DND-41 (cell line): ENCODE measurements at regions not wholly inside any gene's neighbourhood (a gene's known extent, or its start where the extent isn't known, plus 50 kb on each side); places are given as distances from the start of the nearest gene placed in this dataset.

Experiments used
- ATAC-seq: fragments of 200-7000 bp; cut with Tn5 transposase; 3 replicates; pipeline ENCODE4 v1.9.1; 2021; ENCODE audit warnings: low read depth; ENCODE audit not compliant: insufficient read depth
- DNase-seq: peaks from one replicate; pipeline ENCODE4 v3.0.0-alpha.2; 2020
- H2AFZ ChIP-seq: 2 replicates; pipeline ENCODE4 v1.6.0; 2012; ENCODE audit warnings: low read depth, low read length
- H3K27ac ChIP-seq: 2 replicates; pipeline ENCODE4 v1.5.1; 2012; ENCODE audit warnings: low read length, inconsistent platforms
- H3K27me3 ChIP-seq: fragments of 200-600 bp; sonication (generic); 2 replicates; pipeline ENCODE4 v1.6.0; 2012; ENCODE audit warnings: low read length, mild to moderate bottlenecking, inconsistent platforms; ENCODE audit not compliant: insufficient read depth, poor library complexity
- H3K36me3 ChIP-seq: 2 replicates; pipeline ENCODE4 v1.5.1; 2012; ENCODE audit warnings: low read length, inconsistent platforms; ENCODE audit not compliant: insufficient read depth
- H3K4me1 ChIP-seq: 2 replicates; pipeline ENCODE4 v1.5.1; 2012; ENCODE audit warnings: mild to moderate bottlenecking, low read length; ENCODE audit not compliant: insufficient read depth
- H3K4me2 ChIP-seq: 2 replicates; pipeline ENCODE4 v1.6.0; 2012; ENCODE audit warnings: mild to moderate bottlenecking, moderate library complexity, low read length, inconsistent platforms; ENCODE audit not compliant: insufficient read depth
- H3K4me3 ChIP-seq, 2 experiments: fragments of 200-600 bp in 1 of 2; shearing (Covaris generic) in 1 of 2; 2 replicates each; pipeline ENCODE4 v1.5.1; 2012 to 2016; ENCODE audit warnings: inconsistent platforms in 2 of 2, low read length in 2 of 2, mild to moderate bottlenecking in 2 of 2, low read depth in 1 of 2, moderate library complexity in 1 of 2
- H3K79me2 ChIP-seq: 2 replicates; pipeline ENCODE4 v1.6.0; 2012; ENCODE audit warnings: low read length, inconsistent platforms; ENCODE audit not compliant: insufficient read depth
- H3K9ac ChIP-seq: 2 replicates; pipeline ENCODE4 v1.6.0; 2012; ENCODE audit warnings: low read depth, mild to moderate bottlenecking, inconsistent platforms, low read length, moderate library complexity
- H3K9me3 ChIP-seq: 2 replicates; pipeline ENCODE4 v1.5.1; 2012; ENCODE audit warnings: low read length, moderate library complexity, mild to moderate bottlenecking, inconsistent platforms; ENCODE audit not compliant: insufficient read depth, severe bottlenecking
- H4K20me1 ChIP-seq: 2 replicates; pipeline ENCODE4 v1.6.0; 2012; ENCODE audit warnings: low read length; ENCODE audit not compliant: insufficient read depth
- EZH2 ChIP-seq: IDR thresholded peaks from 3 replicates; pipeline ENCODE4 v1.6.1; 2012; ENCODE audit warnings: borderline replicate concordance, low read depth, mild to moderate bottlenecking, moderate library complexity, low read length, inconsistent platforms; ENCODE audit not compliant: severe bottlenecking
- TF ChIP-seq, protein P1 (sequence below): IDR thresholded peaks from 2 replicates; pipeline ENCODE4 v1.5.1; 2012; ENCODE audit warnings: borderline replicate concordance, low read length, moderate library complexity, mild to moderate bottlenecking; ENCODE audit not compliant: poor library complexity, severe bottlenecking; ENCODE audit errors: extremely low read depth

DNA sequence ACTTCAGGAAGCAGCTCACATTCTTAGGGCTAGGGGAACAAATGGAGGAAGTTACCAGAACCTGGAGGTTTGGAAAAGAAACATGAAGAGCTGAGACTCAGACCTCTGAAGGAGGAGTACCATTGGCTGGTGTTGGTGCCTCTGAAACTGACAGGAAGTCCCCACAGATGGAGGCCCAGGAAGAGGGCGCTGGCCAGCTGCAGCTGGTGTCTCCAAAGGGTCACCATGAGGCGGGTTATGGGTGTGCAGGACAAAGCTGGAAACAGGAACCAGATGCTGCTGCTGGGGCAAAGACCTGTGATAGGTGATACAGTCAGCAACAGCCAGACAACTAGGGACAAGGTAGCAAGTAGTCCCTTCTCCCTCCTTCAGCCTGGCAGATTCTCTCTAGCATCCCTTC is 136.5 kb upstream of the SERPINE2 start:
- Histone ChIP-seq H3K4me3 (no peak overlapping the region), H3K79me2 (no peaks in the 10 kb centered on the region), H3K4me1 (no peaks in the 10 kb centered on the region), H3K36me3 (no peaks in the 10 kb centered on the region), H3K27ac (no peak overlapping the region), H4K20me1 (no peaks in the 10 kb centered on the region), H2AFZ (no peak overlapping the region), H3K27me3 (no peaks in the 10 kb centered on the region), H3K9me3 (no peaks in the 10 kb centered on the region), H3K4me2 (no peak overlapping the region), H3K9ac (no peak overlapping the region)
- ATAC-seq (no peak), DNase-seq (no peak)
- TF ChIP-seq EZH2: no peak
- TF ChIP-seq, protein P1, sequence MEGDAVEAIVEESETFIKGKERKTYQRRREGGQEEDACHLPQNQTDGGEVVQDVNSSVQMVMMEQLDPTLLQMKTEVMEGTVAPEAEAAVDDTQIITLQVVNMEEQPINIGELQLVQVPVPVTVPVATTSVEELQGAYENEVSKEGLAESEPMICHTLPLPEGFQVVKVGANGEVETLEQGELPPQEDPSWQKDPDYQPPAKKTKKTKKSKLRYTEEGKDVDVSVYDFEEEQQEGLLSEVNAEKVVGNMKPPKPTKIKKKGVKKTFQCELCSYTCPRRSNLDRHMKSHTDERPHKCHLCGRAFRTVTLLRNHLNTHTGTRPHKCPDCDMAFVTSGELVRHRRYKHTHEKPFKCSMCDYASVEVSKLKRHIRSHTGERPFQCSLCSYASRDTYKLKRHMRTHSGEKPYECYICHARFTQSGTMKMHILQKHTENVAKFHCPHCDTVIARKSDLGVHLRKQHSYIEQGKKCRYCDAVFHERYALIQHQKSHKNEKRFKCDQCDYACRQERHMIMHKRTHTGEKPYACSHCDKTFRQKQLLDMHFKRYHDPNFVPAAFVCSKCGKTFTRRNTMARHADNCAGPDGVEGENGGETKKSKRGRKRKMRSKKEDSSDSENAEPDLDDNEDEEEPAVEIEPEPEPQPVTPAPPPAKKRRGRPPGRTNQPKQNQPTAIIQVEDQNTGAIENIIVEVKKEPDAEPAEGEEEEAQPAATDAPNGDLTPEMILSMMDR: no peak

DNA sequence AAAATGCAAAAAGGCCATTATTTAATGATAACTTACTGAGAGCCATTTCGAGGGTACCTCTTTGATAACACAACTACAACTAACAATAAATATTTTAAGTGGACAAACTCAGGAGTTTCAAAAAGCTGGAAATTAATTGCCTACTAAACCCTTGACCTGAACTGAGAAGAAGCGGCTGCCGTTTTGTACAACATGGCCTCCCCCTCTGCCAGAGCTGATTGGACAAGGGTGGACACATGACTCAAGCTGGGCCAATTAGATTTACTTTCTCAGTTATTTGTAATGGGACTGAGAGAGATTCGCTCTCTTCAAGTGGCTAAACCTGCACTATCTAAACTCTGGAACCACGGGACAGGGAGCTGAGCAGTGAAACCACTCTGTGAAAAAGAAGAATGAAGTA is 135.9 kb upstream of the SERPINE2 start:
- Histone ChIP-seq H3K27me3 (no peaks in the 10 kb centered on the region), H3K27ac (no peak overlapping the region), H3K4me3 (no peak overlapping the region), H4K20me1 (no peaks in the 10 kb centered on the region), H3K4me1 (no peaks in the 10 kb centered on the region), H3K9me3 (no peaks in the 10 kb centered on the region), H3K4me2 (no peak overlapping the region), H2AFZ (no peak overlapping the region), H3K36me3 (no peaks in the 10 kb centered on the region), H3K79me2 (no peaks in the 10 kb centered on the region), H3K9ac (no peak overlapping the region)
- DNase-seq: no peak
- TF ChIP-seq EZH2: no peak
- no peak for ATAC-seq

DNA sequence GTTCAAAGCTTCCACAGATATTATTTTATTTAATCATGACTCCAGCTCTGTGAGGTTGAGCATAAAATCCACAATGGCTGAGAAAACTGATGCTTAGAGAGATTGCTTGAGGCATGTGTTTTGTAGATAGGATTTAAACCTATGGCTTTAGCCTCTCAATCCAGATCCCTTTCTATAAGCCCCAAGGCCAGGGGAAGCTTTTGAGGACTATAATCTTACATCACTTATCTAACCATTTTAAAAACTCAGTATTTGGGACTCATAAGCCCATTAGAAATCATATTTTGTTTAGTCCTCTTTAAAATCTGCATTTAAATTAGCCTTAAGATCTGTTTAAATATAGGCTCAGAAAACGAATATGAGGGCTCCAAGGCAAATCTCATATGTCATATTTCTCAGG is 135.4 kb upstream of the SERPINE2 start:
- TF ChIP-seq EZH2: no peak
- TF ChIP-seq, protein P1: no peak
- no peak overlapping the region for H3K27ac ChIP-seq
- H3K79me2 ChIP-seq: no peaks in the 10 kb centered on the region
- H3K9ac ChIP-seq: no peak overlapping the region
- DNase-seq: no peak
- no peak overlapping the region for H3K4me3 ChIP-seq
- H3K4me1 ChIP-seq: no peaks in the 10 kb centered on the region
- H2AFZ ChIP-seq: no peak overlapping the region
- no peaks in the 10 kb centered on the region for H3K27me3 ChIP-seq
- ATAC-seq: no peak
- no peak overlapping the region for H3K4me2 ChIP-seq
- no peaks in the 10 kb centered on the region for H3K9me3 ChIP-seq
- H3K36me3 ChIP-seq: no peaks in the 10 kb centered on the region
- no peaks in the 10 kb centered on the region for H4K20me1 ChIP-seq

DNA sequence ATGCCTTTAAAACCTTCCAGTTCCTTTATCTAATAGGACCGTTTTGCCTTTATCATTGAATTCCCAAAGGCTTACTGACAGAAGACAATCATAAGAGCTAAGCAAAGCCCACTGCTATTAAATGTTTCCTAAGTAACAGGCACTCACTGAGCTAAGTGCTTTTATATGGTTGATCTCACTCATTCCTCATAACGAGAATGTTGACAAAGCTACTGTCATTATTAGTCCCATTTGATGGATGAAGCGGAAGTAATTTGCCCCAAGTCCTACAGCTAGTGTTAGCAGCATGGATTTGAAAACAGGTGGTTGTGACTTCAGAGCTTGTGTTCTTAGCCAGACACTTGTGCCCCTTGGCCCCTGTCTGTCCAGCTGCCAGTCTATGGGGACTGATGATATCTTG is 134.8 kb upstream of the SERPINE2 start:
- DNase-seq (no peak), ATAC-seq (no peak)
- TF ChIP-seq, protein P1: no peak
- TF ChIP-seq EZH2: no peak
- Histone ChIP-seq H3K27me3 (no peaks in the 10 kb centered on the region), H3K79me2 (no peaks in the 10 kb centered on the region), H2AFZ (no peak overlapping the region), H3K4me3 (no peak overlapping the region), H4K20me1 (no peaks in the 10 kb centered on the region), H3K27ac (no peak overlapping the region), H3K4me1 (no peaks in the 10 kb centered on the region), H3K4me2 (no peak overlapping the region), H3K36me3 (no peaks in the 10 kb centered on the region), H3K9me3 (no peaks in the 10 kb centered on the region), H3K9ac (no peak overlapping the region)
